Omental fat pad (tissue), 3 donors: ENCODE measurements at regions not wholly inside any gene's neighbourhood (a gene's known extent, or its start where the extent isn't known, plus 50 kb on each side); places are given as distances from the start of the nearest gene placed in this dataset.
"Not testable (repeated sequence)": the region's sequence is repeated elsewhere in the genome, so short reads cannot be mapped to it uniquely, and the experiment has no call there.

Experiments used
- ATAC-seq: fragments of 150-250 bp; one replicate; pipeline ENCODE4 v1.9.1; 2016; ENCODE audit warnings: mild to moderate bottlenecking, moderate library complexity; ENCODE audit not compliant: low FRiP score
- DNase-seq: peaks from one replicate; pipeline ENCODE4 v3.0.0-alpha.2; 2019; ENCODE audit warnings: low spot score
- CTCF ChIP-seq, 3 donors: fragments of 450-650 bp; IDR thresholded peaks; one replicate each; pipeline ENCODE4 v1.5.1; 2016 to 2017; ENCODE audit warnings: antibody characterized with exemption in 3 of 3, mild to moderate bottlenecking in 3 of 3, moderate library complexity in 2 of 3

- no peak for TF ChIP-seq CTCF (IDR thresholded peaks at IDR 0.05)
- ATAC-seq (no peak), DNase-seq (no peak)
Measured at GRCh38 chr6:115064680-115065079, 721.9 kb upstream of the HS3ST5 start.

- no peak for DNase-seq
- ATAC-seq: no peak
- TF ChIP-seq CTCF (IDR thresholded peaks at IDR 0.05): no peak
Measured at GRCh38 chr6:115060581-115060980, 717.8 kb upstream of the HS3ST5 start.

DNA sequence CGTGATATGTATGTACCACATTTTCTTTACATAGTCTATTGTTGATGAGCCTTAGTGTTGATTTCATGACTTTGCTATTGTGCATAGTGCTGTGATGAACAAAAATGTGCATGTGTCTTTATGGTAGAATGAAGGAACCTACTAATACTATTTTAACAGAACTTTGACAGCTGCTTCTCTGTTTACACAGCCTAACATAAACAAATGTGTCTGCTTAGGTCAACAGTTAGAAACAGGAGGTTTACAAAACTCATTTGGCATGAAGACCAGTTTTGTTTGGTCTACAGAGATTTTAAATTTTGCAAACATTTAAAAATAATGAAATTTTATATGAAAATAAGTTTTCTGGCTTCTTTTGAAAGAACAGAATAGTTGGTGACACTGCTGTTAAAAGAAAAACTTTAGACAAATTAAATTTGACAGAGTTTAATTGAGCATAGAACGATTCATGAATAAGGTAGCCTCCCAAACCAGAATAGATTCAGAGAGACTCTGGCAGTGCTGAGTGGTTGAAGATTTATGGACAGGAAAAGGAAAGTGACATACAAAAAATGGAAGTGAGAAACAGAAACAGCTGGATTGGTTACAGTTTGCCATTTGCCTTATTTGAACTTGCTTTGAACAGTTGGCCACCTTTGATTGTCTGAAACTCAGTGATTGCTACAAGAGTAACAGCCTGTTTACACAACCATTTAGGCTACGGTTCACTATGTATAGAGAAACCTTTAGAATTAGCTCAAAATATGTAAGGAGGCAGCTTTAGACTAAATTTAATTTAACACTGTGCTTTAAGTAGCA, 715.8 kb upstream of the HS3ST5 start:
- ATAC-seq: no peak
- no peak for TF ChIP-seq CTCF (IDR thresholded peaks at IDR 0.05)

GRCh38 chr6:115055579-115055978, 712.8 kb upstream of the HS3ST5 start:
- DNase-seq (no peak), ATAC-seq (no peak)
- TF ChIP-seq CTCF (IDR thresholded peaks at IDR 0.05): no peak

More for the DNA sequence above, 715.8 kb upstream of the HS3ST5 start:
- DNase-seq: no peak

DNA sequence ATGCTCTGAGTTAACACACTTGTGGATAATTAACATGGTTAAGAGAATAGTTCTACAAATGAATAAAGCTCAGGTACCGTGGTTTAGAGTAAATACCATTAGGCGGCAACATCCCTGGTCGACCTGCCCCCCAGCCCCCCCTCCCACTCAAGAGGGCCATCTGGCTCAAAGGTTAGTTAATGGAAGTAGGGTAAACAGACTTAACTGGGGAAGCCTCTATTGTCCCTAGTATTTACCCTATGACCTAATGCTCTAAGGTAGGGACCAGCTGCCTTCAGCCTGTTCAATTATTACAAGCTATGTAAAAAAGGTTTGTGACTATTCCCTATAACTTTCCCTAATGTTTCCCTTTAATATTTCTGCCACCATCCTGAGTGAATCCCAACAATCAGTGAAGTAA, 711.4 kb upstream of the HS3ST5 start:
- DNase-seq, ATAC-seq: not testable (repeated sequence)

DNA sequence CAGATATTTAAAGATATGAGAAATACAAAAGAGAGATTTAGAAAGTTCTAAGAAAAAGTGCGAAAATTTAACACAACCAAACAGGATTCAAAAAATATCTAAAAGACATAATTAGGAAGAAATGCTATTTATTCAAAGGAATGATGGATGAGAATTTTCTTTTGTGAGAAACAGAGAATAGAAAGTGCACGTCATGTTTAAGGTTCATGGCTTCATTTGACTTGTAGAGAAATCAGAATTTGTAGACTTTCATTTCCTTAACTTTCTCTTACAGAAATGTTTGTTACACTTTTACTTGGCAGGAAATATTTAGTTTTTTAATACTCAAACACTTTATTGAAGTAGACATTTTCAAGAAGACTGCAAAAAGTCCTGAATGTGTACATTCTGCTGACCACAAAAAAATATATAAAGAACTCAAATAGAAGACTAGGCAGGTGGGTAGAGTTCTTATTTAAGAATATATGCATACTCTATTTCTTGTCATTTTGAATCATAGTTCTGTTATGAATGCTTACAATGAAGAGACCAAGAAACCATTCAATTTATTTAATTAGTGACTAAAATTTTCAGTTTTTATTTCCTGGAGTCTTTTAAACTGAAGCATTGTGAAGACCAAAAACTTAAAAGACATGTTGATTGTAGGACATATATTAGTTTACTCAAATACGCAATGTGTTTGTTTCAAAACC, 710.5 kb upstream of the HS3ST5 start:
- ATAC-seq (no peak), DNase-seq (no peak)
- no peak for TF ChIP-seq CTCF (IDR thresholded peaks at IDR 0.05)

GRCh38 chr6:115016593-115016992, 673.8 kb upstream of the HS3ST5 start:
- DNase-seq (no peak), ATAC-seq (no peak)
- TF ChIP-seq CTCF (IDR thresholded peaks at IDR 0.05): no peak
